Testis (tissue), 2 donors: ENCODE measurements at regions not wholly inside any gene's neighbourhood (a gene's known extent, or its start where the extent isn't known, plus 50 kb on each side); places are given as distances from the start of the nearest gene placed in this dataset.

Experiments used
- CTCF ChIP-seq, 3 experiments: fragments of 450-650 bp in 2 of 3; fragments of 200-600 bp in 1 of 3; sonication (generic) in 1 of 3; IDR thresholded peaks; one replicate each; pipeline ENCODE4 v1.5.1; 2016 to 2019; ENCODE audit warnings: antibody characterized with exemption in 3 of 3, mild to moderate bottlenecking in 2 of 3, moderate library complexity in 1 of 3
- POLR2A ChIP-seq: fragments of 450-650 bp; IDR thresholded peaks from one replicate; pipeline ENCODE4 v1.6.1; 2017; ENCODE audit warnings: antibody characterized with exemption, mild to moderate bottlenecking, moderate library complexity

GRCh38 chr3:22013641-22014040 is 262.6 kb upstream of the ZNF385D start:
- TF ChIP-seq CTCF (IDR thresholded peaks at IDR 0.05) = no peak
- no peak for TF ChIP-seq POLR2A
